Iris pigment epithelial cell (primary cell): ENCODE measurements at regions not wholly inside any gene's neighbourhood (a gene's known extent, or its start where the extent isn't known, plus 50 kb on each side); places are given as distances from the start of the nearest gene placed in this dataset.

Source experiments
- DNase-seq: peaks from one replicate; pipeline ENCODE4 v3.0.0-alpha.2; 2011; ENCODE audit warnings: low read depth

DNA sequence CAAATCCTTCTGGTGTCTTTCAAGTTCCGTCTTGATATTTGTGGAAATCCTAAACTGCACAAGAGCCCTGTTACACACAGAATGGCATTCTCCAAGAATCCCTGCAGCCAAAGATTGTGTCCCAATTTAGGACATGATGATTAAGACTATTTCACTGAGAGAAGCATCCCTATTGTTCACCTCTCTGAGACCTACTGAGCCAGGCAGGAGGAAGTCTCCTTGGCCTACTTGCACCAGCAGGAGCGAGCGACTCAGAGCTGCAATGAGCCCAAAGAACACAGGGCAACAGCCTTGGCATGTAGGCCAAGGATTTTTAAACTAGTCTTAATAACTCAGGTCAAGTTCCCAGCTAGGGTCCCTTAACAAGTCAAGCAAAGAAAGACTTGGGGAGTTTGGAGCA lies 79.4 kb upstream of the RUNX1 start:
- no peak for DNase-seq

GRCh38 chr21:35127851-35128250 lies 78.7 kb upstream of the RUNX1 start:
- DNase-seq, result peak; percentile 25

- no peak for DNase-seq
These were observed 77.9 kb upstream of the RUNX1 start for GRCh38 chr21:35127026-35127425.

DNA sequence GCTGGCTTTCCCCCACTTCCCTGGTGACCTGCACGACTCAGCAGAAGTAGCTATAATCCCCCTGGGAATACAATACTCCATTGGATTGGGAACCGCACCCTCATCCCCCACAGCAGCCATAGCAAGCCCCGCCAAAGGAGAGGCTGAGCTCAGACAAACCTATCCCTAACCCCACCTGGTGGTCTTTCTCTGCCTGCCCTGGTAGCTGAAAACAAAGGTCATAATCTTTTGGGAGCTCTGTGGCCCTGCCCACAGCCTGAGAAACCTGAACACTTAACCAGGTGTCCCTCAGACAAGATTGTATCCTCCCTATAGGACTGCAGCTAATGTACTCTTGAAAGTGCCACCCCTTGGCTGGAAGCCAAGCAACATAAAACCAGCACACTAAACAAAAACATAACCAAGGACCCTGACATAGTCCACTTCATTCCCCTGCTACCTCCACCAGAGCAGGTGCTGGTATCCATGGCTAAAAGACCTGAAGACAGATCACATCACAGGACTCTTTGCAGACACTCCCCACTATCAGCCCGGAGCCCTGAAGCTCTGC lies 71.6 kb upstream of the RUNX1 start:
- DNase-seq, result no peak

GRCh38 chr21:35119501-35120047 lies 70.5 kb upstream of the RUNX1 start:
- no peak for DNase-seq

DNA sequence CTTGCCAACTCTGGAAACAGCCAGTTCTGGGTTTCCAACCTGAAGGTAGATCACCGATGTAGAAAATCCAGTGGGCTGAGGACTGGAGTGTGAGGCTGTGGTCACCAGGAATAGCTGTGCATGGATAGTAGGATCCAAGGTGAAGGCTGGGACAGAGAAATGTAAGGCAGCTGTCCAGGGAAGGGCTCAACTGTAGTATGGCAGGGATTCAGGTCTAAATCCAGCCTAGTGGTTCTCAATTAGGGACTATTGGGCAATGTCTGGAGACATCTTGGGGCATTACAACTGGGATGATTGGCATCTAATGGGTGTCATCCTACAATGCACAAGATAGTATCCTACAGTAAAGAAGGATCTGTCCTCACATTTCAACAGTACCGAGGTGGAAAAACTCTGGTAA lies 67.7 kb upstream of the RUNX1 start:
- DNase-seq, result no peak

DNA sequence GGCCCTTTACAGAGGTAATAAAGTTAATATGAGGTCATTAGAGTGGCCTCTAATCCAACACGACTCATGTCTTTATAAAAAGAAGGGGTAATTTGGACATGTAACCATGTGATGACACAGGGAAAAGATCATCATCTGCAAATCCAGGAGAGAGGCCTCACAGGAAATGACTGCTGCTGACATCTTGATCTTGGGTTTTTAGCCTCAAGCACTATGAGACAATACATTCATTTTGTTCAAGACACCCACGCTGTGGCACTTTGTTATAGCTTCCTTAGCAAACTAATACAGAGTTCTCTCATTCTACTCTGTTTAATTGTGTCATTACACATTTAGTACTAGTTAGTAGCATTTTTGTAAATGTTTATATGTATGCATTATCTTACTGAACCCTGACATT lies 64.0 kb upstream of the RUNX1 start:
- peak; percentile 60 for DNase-seq

- DNase-seq, result no peak
These were observed 62.3 kb upstream of the RUNX1 start for GRCh38 chr21:35111321-35111930.

- no peak for DNase-seq
These were observed 59.8 kb upstream of the RUNX1 start for GRCh38 chr21:35108887-35109286.

DNA sequence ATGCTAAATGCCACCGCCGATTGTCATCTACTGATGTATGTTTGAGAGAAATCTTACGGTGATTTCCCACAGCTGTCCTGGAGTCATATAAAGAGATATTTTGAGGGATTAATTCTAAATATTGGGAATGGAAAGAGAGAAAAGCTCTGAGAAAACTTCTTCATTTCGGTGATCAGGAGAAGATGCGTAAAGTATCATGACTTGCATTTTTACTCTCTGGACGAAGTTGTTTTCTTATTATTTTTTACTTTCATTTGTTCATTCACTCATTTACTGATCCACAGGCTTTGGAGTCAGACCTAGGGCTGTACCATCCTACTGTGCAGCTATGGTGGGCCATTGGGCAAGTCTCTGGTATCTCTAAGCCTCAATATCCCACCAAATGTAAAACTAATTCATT lies 58.4 kb upstream of the RUNX1 start:
- no peak for DNase-seq

DNA sequence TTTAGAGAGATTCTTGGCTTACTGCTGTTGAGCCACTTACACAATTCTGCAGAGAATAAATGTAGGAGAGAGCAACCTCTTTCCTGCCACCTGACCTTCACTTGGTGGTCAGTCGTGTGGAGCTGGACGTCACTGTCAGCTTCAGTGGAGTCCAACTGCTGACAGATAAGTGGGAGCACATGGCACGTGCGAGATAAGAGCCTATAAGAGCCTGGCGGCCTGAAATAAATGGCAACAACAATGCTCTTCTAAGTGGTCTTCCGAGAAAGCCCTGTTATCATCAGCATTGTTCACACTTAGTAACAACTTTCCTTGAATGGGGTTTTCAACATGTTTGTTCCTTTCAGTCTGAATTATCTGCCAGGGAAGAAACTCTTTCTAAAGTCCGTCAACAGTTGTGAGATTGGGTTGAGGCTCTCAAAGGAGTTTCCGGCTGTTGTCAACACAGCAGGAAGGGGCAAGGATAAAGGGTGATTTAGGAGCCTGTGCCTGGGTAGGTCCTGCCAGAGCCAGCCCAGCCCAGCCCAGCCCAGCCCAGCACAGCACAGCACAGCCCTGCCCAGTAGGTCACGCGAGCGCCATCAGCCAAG lies 57.2 kb upstream of the RUNX1 start:
- DNase-seq, result no peak

- DNase-seq, result peak; percentile 76
These were observed 53.6 kb upstream of the RUNX1 start for GRCh38 chr21:35102488-35103371.

- DNase-seq, result peak; percentile 26
These were observed 51.3 kb upstream of the RUNX1 start for GRCh38 chr21:35100349-35100811.

- no peak for DNase-seq
These were observed 50.2 kb upstream of the RUNX1 start for GRCh38 chr21:35099310-35099709.
